ENCODE measurements at regions not wholly inside any gene's neighbourhood (a gene's known extent, or its start where the extent isn't known, plus 50 kb on each side); places are given as distances from the start of the nearest gene placed in this dataset.

DNA sequence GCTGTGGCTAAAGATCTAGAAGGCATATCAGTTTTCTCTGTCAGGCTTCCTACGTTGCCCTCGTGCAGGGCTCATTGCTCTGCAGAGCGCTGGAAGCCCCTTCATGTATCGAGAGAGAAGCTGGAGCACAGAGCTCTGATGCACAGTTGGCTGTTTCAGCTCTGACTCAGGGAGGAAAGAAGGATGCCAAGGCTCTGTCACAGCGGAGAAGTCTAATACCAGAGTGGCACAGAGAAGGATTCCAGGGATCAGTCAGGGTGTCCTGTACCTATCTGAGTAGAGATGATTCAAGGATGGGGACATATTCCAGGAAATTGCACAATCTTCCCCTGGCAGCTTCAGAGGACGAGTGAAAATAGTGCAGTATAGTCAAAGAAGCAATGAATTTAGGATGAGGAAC, 179.2 kb upstream of the FMN2 start:
- TF ChIP-seq CTCF (IDR thresholded peaks at IDR 0.05) (no peak), POLR2A (IDR thresholded peaks at IDR 0.05) (no peak)
